Nucleus accumbens (tissue), 56 donors: ENCODE measurements at regions not wholly inside any gene's neighbourhood (a gene's known extent, or its start where the extent isn't known, plus 50 kb on each side); places are given as distances from the start of the nearest gene placed in this dataset.

Source experiments
- DNase-seq, 56 donors: peaks; one replicate each; lab custom pipeline; 2025; lab: John Stamatoyannopoulos, UW

- DNase-seq: peak in 48 of 56 donors; percentile 12 to 89 (median 51)
These were observed 135.0 kb downstream of the FOXD2 start for GRCh38 chr1:47572731-47573430.

GRCh38 chr1:47574451-47575165, 136.8 kb downstream of the FOXD2 start:
- no peak for DNase-seq

DNA sequence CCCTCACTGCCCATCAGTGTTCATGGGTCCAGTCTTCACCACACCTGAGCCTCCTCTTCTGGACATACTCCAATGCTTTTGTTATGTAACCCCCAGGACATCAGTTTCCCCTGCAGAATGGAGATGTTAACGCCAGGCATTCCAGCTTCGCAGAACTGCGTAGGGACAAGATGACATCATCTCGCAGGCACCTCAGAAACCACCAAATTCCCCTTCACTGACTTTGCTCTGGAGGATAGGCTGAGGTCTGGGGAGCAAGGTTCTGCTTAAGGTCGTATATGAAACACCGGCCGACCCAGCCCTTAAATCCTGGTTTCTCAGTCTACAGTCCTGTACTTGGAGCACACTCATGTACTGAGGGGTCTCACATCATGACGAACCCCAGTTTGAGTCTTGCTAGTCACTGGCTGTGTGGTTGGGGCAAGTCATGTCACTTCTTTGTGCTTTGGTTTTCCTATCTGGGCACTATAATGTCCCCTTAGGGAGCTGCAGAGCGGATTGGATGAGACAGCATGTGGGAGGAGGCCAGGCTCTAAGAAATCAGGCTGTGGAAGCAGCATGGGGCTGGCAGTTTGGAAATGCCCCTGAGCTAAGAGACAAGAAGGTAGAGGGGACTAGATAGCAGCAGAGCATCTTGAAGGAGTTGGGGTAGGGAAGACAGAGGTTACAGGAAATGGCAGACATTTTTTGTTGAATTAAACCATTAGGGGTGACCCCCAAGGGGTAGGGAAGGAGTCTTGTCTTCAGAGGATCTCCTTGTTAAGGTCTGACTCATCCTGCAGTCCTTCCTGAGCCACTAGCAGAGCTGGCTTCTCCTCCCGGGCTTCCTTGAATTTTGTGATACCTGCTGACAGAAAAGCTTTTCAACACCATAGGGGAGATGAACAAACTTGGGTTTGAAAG, 138.3 kb downstream of the FOXD2 start:
- no peak for DNase-seq

DNA sequence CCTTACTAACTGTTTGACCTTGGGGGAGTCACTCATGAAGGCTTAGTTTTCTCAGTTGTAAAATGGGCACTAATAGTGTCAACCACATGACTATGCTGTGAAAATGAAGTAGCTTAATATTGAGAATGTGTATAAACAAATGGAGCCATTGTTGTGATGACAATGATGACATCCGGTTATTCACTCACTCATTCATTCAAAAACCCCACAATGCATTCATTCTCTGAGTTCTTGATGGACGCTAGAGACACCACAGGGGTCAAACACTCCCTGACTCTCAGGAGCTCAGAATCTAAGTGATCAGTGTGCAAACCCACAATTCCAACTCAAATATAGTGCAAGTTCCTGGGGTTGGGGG, 138.9 kb downstream of the FOXD2 start:
- DNase-seq: no peak

- peak in 1 of 56 donors; percentile 24 for DNase-seq
These were observed 139.6 kb downstream of the FOXD2 start for GRCh38 chr1:47577303-47578025.

- DNase-seq: peak in 42 of 56 donors; percentile 6 to 74 (median 42)
These were observed 140.3 kb downstream of the FOXD2 start for GRCh38 chr1:47578026-47578720.

- DNase-seq: peak in 4 of 56 donors; percentile 15 to 57 (median 47)
These were observed 141.0 kb downstream of the FOXD2 start for GRCh38 chr1:47578721-47579419.

- no peak for DNase-seq
These were observed 142.0 kb downstream of the FOXD2 start for GRCh38 chr1:47579809-47580208.

GRCh38 chr1:47580451-47580995, 142.7 kb downstream of the FOXD2 start:
- no peak for DNase-seq

GRCh38 chr1:47582891-47583608, 145.2 kb downstream of the FOXD2 start:
- peak in 1 of 56 donors; percentile 9 for DNase-seq

- DNase-seq: peak in 18 of 56 donors; percentile 9 to 57 (median 21)
These were observed 146.4 kb downstream of the FOXD2 start for GRCh38 chr1:47584249-47584648.

GRCh38 chr1:47585141-47585902, 147.5 kb downstream of the FOXD2 start:
- no peak for DNase-seq

DNA sequence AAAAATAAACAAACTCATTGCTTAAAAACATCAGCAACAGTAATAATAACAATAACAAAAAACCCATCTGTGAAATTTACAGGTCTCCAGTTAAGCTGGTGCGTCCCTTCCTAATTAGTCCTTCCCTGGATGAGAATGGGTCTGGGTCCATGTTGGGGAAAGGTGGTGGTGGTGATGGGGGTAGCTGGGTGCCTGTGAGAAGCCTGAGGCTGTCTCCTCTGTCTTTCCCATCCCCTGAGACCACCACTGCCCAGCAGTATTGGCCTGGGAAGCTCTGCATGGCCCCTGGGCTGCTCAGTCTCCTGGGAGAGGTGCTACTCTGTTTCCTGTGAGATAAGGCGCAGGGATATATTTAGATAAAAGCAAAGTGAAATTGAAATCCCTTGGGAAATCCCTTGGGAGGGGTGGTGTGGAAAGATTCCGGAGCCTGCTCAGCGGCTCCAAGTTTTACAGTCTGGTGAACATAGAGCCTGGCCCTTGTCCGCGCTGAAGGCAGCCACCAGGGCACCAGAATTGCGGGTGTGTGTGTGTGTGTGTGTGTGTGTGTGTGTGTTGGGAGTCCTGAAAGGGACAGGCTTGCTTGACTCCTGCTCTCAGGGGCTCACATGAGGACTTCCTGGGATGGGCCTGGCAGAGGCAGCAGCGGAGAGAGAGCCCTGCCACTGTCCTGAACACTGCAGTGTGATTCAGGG, 150.2 kb downstream of the FOXD2 start:
- DNase-seq: no peak

DNA sequence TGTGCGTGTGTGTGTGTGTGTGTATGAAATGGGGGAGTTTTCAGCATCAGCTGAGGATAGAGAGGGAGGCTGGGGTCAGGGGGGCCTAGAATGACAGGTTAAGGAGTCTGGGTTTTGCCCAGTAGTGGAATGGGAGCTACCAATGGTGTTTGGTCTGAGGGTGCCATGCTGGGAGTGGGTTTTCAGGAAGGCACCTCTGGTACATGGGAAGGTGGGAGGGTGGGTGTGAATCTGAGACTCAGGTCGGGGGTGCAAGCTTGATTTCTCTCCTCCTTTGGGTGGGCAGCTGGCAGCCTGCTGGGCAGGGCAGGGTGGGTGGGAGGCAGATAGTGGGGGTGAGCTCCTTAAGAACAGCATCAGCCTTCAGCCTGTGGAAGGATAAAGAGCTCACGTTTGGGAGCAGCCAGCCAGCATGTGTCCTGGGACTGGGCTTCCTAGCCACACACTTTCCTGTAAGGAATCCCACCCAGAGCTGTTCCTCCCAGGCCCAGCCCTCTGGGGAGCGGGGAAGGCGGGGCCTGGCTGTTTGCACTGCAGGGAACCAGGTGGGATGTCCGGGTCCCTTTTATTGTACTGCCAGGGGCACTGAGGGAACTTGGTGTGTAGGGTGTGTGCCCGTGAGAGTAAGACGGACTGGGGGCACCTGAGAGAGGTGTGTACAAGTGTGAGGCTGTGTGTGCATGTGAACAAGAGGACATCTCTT, 152.8 kb downstream of the FOXD2 start:
- no peak for DNase-seq

GRCh38 chr1:47591801-47592200, 154.0 kb downstream of the FOXD2 start:
- DNase-seq: no peak
